Fibroblast of the aortic adventitia (primary cell): ENCODE measurements at regions not wholly inside any gene's neighbourhood (a gene's known extent, or its start where the extent isn't known, plus 50 kb on each side); places are given as distances from the start of the nearest gene placed in this dataset.

Experiments used
- DNase-seq: peaks from one replicate; pipeline ENCODE4 v3.0.0-alpha.2; 2010; ENCODE audit warnings: low read depth
- H3K4me3 ChIP-seq: 2 replicates; pipeline ENCODE4 v1.5.1; 2011; ENCODE audit warnings: low read depth, mild to moderate bottlenecking, control low read depth, low read length, moderate library complexity
- TF ChIP-seq, protein P1 (sequence below): IDR thresholded peaks from 2 replicates; pipeline ENCODE4 v1.5.1; 2011; ENCODE audit warnings: mild to moderate bottlenecking, low read length, control low read depth, inconsistent platforms; ENCODE audit not compliant: insufficient read depth

DNA sequence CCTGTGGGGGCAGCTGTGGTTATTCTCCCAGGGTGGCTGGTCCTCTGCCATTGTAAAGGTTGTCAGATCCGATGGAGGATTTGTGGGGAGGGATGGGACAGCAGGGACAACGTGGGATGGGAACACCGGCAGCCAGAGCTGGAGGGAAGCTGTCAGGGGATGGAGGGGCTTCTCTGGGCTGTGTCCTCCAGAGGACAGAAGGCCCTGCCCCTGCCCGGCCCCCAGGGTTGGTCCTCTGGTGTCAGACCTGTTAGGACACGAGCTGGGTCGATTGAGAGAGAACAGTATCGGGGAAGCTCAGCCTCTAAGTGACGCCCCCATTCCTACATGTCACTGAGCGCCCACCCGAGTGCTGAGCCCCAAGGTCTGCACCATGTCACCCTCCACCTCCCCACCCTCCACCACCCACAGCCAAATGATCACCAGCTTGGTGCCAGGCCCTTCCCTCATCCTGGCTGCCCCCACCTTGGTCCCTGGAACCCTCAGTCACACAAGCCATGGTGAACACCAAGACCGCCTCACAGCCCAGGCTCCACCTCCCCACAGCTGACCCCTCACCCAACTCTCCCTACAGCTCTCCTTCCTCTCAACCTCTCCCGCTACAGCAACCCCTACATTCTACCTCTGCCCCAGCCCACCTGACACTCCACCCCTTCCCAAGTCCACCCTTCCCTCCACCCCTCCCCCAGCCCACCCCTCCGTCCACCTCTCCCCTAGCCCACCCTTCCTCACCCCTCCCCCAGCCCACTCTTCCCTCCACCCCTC lies 244.4 kb downstream of the MATN1 start:
- H3K4me3 ChIP-seq: no peak overlapping the region
- DNase-seq: no peak
- TF ChIP-seq, protein P1, sequence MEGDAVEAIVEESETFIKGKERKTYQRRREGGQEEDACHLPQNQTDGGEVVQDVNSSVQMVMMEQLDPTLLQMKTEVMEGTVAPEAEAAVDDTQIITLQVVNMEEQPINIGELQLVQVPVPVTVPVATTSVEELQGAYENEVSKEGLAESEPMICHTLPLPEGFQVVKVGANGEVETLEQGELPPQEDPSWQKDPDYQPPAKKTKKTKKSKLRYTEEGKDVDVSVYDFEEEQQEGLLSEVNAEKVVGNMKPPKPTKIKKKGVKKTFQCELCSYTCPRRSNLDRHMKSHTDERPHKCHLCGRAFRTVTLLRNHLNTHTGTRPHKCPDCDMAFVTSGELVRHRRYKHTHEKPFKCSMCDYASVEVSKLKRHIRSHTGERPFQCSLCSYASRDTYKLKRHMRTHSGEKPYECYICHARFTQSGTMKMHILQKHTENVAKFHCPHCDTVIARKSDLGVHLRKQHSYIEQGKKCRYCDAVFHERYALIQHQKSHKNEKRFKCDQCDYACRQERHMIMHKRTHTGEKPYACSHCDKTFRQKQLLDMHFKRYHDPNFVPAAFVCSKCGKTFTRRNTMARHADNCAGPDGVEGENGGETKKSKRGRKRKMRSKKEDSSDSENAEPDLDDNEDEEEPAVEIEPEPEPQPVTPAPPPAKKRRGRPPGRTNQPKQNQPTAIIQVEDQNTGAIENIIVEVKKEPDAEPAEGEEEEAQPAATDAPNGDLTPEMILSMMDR: no peak

GRCh38 chr1:30478283-30478682 lies 245.1 kb downstream of the MATN1 start:
- DNase-seq: no peak
- TF ChIP-seq, protein P1: no peak
- no peak overlapping the region for H3K4me3 ChIP-seq

DNA sequence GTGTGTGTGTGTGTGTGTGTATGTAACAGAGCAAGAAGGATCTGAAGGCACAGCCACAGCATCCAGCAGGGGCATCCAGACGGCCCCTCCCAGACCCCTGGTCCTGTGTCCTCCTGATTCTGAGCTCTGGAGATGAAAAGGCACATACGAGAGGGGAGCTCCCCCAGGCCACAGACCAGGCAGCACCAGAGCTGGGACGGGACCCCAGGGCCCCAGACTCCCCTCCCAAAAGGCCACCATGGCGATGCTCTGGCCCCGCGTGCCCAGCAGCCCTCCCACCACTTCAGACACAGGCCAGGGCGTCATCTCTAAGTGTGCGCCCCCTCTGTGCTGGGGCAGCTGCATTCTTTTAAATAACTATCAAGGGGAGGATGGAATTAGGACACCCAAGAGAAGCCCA lies 245.8 kb downstream of the MATN1 start:
- TF ChIP-seq, protein P1: no peak
- no peak overlapping the region for H3K4me3 ChIP-seq
- no peak for DNase-seq

GRCh38 chr1:30476911-30477459 lies 246.4 kb downstream of the MATN1 start:
- H3K4me3 ChIP-seq: no peak overlapping the region
- TF ChIP-seq, protein P1: no peak
- no peak for DNase-seq

DNA sequence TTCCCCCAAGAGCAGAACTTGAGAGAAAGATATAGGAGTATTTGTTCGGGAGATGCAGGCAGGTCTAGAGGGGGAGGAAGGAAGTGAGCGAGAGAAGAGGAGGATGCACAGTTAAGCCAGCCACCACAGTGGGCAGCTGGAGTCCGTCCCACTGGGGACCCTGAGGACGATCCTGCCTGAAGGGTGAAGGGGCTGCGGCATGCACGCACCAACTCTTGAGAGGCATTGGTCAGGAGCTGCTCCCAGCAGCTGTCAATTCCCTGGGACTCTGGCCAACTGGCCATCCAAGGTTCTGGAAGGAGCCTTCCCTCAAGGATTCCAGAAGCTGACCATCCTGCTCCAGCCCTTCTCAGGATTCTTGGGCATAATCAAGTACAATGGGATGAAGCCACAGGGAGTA lies 246.9 kb downstream of the MATN1 start:
- H3K4me3 ChIP-seq: no peak overlapping the region
- no peak for DNase-seq
- TF ChIP-seq, protein P1: no peak

GRCh38 chr1:30475966-30476365 lies 247.4 kb downstream of the MATN1 start:
- no peak overlapping the region for H3K4me3 ChIP-seq
- DNase-seq: no peak
- TF ChIP-seq, protein P1: no peak
